Thyroid gland (tissue), 4 donors: ENCODE measurements at regions not wholly inside any gene's neighbourhood (a gene's known extent, or its start where the extent isn't known, plus 50 kb on each side); places are given as distances from the start of the nearest gene placed in this dataset.

ENCODE experiments used
- CTCF ChIP-seq, 6 experiments: fragments of 200-600 bp in 3 of 6; fragments of 450-650 bp in 3 of 6; sonication (generic) in 3 of 6; IDR thresholded peaks; one replicate each; pipeline ENCODE4 v1.5.1; 2016 to 2019; ENCODE audit warnings: antibody characterized with exemption in 6 of 6, mild to moderate bottlenecking in 2 of 6, inconsistent platforms in 1 of 6, moderate library complexity in 1 of 6
- POLR2A ChIP-seq, 2 donors: fragments of 450-650 bp; IDR thresholded peaks; one replicate each; pipeline ENCODE4 v1.6.1; 2017; ENCODE audit warnings: antibody characterized with exemption in 2 of 2, mild to moderate bottlenecking in 2 of 2, moderate library complexity in 1 of 2

GRCh38 chr18:40387130-40387787, 1567.8 kb upstream of the PIK3C3 start:
- TF ChIP-seq CTCF (IDR thresholded peaks at IDR 0.05) (no peak), POLR2A (IDR thresholded peaks at IDR 0.05) (no peak)
